NCI-H82 treated with DMSO at 0.1 percent for 48 hours (cell line): ENCODE measurements at regions not wholly inside any gene's neighbourhood (a gene's known extent, or its start where the extent isn't known, plus 50 kb on each side); places are given as distances from the start of the nearest gene placed in this dataset.

Experiments used
- DNase-seq: peaks from one replicate; lab custom pipeline; 2025; ENCODE audit not compliant: unreplicated experiment; lab: John Stamatoyannopoulos, UW

- DNase-seq = no peak
These were observed 295.9 kb upstream of the CRIM1 start for GRCh38 chr2:36059691-36060090.

DNA sequence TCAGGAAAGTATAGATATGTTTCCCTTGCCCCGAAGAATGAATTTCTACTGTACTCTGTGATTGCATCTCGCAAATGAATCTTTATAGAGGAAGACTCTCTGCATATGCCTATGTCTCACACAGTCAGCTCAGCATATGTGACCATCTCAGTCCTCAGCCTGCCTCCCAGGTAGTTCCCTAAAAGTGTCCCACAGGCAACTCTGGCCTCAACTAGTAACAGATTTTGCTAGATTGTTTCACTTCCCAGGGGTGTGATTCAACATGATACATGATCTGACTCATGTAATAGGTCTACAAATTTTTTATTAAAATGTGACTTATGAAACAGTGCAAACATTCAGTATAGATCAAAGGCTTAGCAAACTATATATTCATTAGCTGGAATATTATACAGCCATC, 296.6 kb upstream of the CRIM1 start:
- DNase-seq = no peak

DNA sequence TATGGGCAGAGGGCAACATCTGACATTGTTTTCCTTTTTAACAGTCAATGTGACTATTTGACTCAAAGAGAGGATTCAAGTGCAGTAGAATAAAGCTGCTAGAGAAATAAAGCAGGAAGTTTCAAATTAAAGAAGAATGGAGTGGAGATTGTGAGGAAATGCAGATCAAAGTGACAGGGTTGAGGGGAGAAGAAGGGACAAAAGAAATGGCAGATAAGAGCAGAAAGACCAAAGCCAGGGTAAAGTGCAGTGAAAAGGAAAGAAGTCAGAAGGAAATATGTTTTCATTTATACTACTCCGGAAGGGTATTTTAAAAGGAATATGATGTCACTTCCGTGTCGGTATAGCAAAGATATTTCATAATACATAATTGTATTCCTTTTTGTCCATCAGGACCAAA, 297.5 kb upstream of the CRIM1 start:
- DNase-seq = no peak

GRCh38 chr2:36052819-36053218, 302.8 kb upstream of the CRIM1 start:
- DNase-seq = no peak

DNA sequence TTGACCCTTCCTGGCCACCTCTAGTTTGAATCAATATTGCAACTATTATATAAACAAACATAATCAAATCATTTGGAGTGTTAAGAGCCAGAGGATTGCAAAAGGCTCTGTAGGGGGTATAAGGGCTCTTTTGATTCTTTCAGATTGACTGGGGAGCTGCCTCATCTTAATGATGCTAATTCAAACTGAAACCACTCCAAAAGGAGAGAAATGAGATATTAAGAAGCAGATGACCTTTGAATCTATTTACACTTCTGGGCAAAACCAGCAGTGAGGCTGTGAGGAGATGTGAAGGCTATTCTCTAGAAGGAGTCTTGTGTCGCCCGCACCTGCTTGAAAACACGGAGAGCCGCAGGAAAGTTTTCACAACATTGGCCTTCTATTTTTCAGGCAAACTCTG, 311.2 kb upstream of the CRIM1 start:
- no peak for DNase-seq

- no peak for DNase-seq
These were observed 320.4 kb upstream of the CRIM1 start for GRCh38 chr2:36035137-36035536.

DNA sequence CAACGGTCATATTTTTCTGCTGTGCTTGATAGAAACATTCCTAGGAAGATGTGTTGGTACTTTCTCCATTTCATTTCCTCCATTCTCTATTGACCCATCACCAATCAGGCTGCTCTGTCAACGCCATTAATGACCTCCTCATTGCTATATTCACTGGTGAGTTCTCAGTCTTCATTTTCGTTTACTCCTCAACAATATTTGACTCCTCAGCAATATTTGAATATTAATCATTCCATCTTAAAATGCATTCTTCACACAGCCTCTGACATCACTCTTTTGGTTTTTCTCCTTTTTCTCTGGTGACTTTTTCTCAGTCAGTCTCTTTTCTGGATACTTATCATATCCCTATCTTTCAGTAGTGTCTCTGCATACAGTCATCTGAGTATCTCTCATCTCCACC, 323.5 kb upstream of the CRIM1 start:
- DNase-seq = no peak

GRCh38 chr2:36031471-36031870, 324.1 kb upstream of the CRIM1 start:
- no peak for DNase-seq

DNA sequence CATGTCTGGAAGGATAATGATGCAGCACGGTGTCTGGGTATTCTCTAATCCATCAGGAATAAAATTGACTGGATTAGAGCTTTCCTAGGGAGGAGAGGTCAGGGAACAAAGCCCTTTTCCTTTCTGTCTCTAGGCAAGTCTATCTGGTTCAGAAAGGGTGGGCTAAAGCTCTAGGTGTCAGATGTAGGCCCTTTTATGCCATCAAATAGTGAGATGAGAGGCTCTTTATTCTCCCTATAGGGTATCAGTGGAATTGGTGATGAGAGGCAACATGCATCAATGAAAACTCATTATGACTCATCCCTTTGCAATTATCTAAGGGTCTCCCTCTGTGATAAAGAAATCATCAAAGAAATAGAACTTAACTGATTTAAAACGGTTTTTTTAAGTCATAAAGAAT, 328.0 kb upstream of the CRIM1 start:
- no peak for DNase-seq

GRCh38 chr2:36013064-36013463, 342.5 kb upstream of the CRIM1 start:
- no peak for DNase-seq

DNA sequence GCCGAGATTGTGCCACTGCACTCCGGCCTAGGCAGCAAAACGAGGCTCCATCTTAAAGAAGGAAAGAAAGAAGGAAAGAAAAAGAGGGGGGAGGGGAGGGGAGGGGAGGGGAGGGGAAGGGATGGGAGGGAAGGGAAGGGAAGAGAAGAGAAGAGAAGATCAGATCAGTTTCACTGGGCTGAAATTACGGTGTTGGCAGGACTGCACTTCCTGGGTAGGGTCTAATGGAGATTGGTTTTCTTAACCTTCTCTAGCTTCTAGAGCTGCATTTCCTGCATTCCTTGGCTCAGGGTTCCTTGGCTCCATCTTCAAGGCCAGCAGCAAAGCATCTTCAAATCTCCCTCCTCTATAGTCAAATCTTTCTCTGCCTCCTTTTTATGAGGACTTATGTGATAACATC, 349.1 kb upstream of the CRIM1 start:
- no peak for DNase-seq

DNA sequence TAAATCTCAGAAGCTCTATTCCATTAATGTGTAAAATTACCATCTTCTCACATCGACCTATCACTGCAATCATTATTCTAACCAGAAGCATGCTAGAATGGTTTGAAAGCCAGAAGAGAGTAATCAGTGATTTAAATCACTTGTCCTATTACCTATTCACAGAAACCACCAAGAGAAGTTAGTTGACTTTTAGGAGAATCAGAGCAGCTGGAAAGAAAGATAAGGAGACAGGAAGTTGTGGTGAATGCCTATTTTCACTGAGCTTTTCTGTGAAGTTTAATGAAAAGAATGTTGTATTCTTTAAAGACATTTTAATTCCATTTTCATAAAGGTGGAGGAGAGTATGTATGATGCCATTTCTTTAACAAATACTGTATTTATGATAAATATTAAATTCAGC, 352.6 kb upstream of the CRIM1 start:
- DNase-seq = no peak

GRCh38 chr2:35997488-35997887, 358.1 kb upstream of the CRIM1 start:
- no peak for DNase-seq

DNA sequence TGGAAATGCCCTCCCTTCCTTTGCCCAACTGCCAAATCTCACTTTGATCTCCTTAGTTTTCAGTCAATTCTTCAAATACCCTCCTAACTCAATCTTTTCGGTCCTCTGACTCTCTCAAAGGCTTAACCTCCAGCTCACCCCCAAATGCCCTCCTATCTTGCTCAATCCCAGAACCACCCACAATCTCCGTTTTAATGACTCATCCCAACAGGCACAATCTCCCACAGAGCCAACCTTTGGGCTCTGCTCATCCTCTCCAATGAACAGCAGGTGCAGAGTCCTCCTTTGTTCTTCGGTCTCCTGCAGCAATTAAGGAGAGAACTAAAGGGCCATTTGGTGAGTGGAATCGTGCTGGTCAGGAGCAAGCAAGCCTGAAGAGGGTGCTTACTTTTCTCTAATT, 366.1 kb upstream of the CRIM1 start:
- DNase-seq = no peak

DNA sequence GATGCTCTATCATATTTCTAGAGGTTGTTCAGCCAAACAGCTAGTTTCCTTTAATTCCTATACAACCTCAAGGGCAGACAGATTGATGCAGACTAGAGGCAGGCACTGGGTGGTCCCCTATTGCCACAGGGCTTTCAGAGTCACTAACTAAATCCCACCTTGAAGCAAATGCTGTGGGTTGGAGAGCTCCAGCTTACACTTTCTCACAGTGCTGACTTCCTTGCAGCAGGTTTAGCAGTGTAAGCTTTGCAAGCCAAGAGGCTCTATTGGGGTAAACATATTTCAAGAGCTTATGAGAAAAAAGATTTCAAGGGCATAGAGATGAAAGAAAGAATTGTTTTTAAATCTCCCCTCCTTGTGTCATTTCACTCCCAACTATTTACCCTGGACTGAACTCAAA, 366.5 kb upstream of the CRIM1 start:
- DNase-seq = no peak

- DNase-seq = no peak
These were observed 368.7 kb upstream of the CRIM1 start for GRCh38 chr2:35986871-35987270.

DNA sequence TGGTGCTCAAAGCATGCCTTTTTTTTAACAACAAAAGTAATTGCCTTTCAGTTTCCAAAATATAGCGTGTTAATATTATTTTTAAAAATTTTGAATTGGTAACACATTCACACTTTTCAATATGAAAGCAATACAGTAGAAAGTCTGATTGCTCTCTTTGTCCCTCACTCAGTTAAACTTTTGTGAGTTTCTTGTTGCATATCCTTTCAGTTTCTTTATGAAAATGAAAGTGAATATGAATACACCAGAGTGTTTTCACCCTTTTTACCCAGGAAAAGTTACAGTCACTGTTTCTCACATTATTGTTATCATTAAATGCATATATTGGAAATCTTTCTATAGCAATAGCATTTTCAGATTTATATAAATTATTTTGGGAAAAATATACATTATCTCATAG, 377.4 kb upstream of the CRIM1 start:
- DNase-seq = no peak

GRCh38 chr2:35976611-35977010, 379.0 kb upstream of the CRIM1 start:
- no peak for DNase-seq

- no peak for DNase-seq
These were observed 381.8 kb upstream of the CRIM1 start for GRCh38 chr2:35973737-35974132.

DNA sequence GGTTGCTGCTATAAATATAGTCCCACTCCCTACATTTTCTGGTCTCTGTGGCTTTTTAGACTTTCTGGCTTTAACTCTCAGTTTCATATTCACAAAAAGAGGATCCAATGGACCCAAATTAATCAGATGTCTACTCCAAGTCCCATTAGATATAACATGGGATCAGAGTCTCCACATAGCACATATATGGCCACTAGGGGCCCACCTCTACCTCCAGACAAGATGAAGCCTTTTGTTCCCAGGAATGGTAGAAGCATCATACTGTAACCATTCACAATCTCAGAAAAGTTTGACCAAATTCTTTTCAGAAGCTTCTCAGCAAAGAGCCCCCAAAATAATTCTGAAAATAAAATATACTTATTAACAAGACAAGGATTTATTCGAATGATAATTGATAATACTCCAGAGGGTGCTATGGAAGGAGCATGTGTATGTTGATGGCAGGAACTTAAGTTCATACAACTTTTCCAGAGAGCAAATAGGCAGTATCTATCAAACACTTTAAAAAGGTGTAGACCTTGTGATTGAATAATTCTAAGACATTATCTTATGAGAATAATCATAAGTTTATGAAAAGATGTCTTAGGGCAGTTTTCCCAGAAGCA, 382.3 kb upstream of the CRIM1 start:
- peak; percentile 6 for DNase-seq

- no peak for DNase-seq
These were observed 391.8 kb upstream of the CRIM1 start for GRCh38 chr2:35963824-35964223.

GRCh38 chr2:35963357-35963756, 392.2 kb upstream of the CRIM1 start:
- DNase-seq = no peak

DNA sequence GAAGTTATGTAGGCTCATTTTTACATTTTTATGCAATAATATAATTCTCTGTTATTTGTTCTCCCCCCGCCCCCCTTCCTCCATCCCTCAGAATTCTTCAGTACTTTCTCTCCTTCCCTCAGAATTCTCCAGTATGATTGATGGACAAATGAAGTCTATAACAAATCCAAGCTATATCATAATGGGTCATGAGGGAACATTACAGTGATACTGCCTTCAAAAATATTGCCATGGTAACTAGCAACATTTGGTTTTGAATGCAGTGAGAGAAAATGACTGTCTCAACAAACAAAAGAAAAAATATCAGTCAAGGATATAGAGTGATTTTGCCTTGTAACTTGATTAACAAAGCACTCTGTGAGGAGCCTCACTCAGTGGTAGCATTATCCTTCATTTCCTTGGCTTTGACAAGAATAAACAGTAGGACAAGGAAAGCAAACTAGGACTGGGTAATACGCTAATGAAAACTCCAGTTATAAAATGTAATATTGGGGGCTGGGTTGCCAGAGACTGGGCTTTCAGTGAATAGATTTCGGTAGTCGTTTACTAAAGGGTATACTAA, 392.9 kb upstream of the CRIM1 start:
- DNase-seq = no peak
